ENCODE measurements at regions not wholly inside any gene's neighbourhood (a gene's known extent, or its start where the extent isn't known, plus 50 kb on each side); places are given as distances from the start of the nearest gene placed in this dataset.

- intact Hi-C loops (cut with DNase I), result no loop called here
- no peak for ATAC-seq
- DNase-seq (ENCODE audit: low spot score), result no peak
These were observed 109.6 kb downstream of the WDR11 start for GRCh38 chr10:120960725-120961124.

- DNase-seq (ENCODE audit: low spot score), result no peak
- ATAC-seq, result peak; percentile 71
- intact Hi-C loops (cut with DNase I), result no loop called here
These were observed 110.9 kb downstream of the WDR11 start for GRCh38 chr10:120961795-120962755.

- DNase-seq (ENCODE audit: low spot score), result no peak
- intact Hi-C loops (cut with DNase I), result no loop called here
- ATAC-seq, result peak; percentile 70
These were observed 111.8 kb downstream of the WDR11 start for GRCh38 chr10:120962756-120963593.

- ATAC-seq, result peak; percentile 12
- intact Hi-C loops (cut with DNase I), result no loop called here
- no peak for DNase-seq (ENCODE audit: low spot score)
These were observed 112.5 kb downstream of the WDR11 start for GRCh38 chr10:120963594-120964220.

GRCh38 chr10:120966657-120967045, 115.5 kb downstream of the WDR11 start:
- DNase-seq (ENCODE audit: low spot score) (no peak), ATAC-seq (no peak)
- intact Hi-C loops (cut with DNase I), result no loop called here

- ATAC-seq, result no peak
- intact Hi-C loops (cut with DNase I), result no loop called here
These were observed 118.1 kb downstream of the WDR11 start for GRCh38 chr10:120969219-120969645.

GRCh38 chr10:120970595-120971529, 119.7 kb downstream of the WDR11 start:
- intact Hi-C loops (cut with DNase I), result no loop called here
- ATAC-seq (no peak), DNase-seq (ENCODE audit: low spot score) (no peak)

More at GRCh38 chr10:120969219-120969645, 118.1 kb downstream of the WDR11 start:
- no peak for DNase-seq (ENCODE audit: low spot score)

- ATAC-seq (no peak), DNase-seq (ENCODE audit: low spot score) (no peak)
- intact Hi-C loops (cut with DNase I), result no loop called here
These were observed 120.5 kb downstream of the WDR11 start for GRCh38 chr10:120971671-120972070.

GRCh38 chr10:120972259-120972658, 121.1 kb downstream of the WDR11 start:
- no peak for DNase-seq (ENCODE audit: low spot score)
- ATAC-seq, result no peak
- intact Hi-C loops (cut with DNase I), result no loop called here

- ATAC-seq (no peak), DNase-seq (ENCODE audit: low spot score) (no peak)
- intact Hi-C loops (cut with DNase I), result no loop called here
These were observed 124.1 kb downstream of the WDR11 start for GRCh38 chr10:120975072-120975867.

- no peak for ATAC-seq
These were observed 124.7 kb downstream of the WDR11 start for GRCh38 chr10:120975868-120976225.

GRCh38 chr10:120977897-120978296, 126.7 kb downstream of the WDR11 start:
- ATAC-seq (no peak), DNase-seq (ENCODE audit: low spot score) (no peak)
- intact Hi-C loops (cut with DNase I), result no loop called here

More at GRCh38 chr10:120975868-120976225, 124.7 kb downstream of the WDR11 start:
- intact Hi-C loops (cut with DNase I), result no loop called here
- DNase-seq (ENCODE audit: low spot score), result no peak

- intact Hi-C loops (cut with DNase I), result no loop called here
- no peak for ATAC-seq
- DNase-seq (ENCODE audit: low spot score), result no peak
These were observed 127.6 kb downstream of the WDR11 start for GRCh38 chr10:120978589-120979252.

- DNase-seq (ENCODE audit: low spot score) (no peak), ATAC-seq (peak; percentile 67)
- intact Hi-C loops (cut with DNase I), result no loop called here
These were observed 128.5 kb downstream of the WDR11 start for GRCh38 chr10:120979435-120980278.

- ATAC-seq (no peak), DNase-seq (ENCODE audit: low spot score) (no peak)
- intact Hi-C loops (cut with DNase I), result no loop called here
These were observed 129.4 kb downstream of the WDR11 start for GRCh38 chr10:120980279-120981255.
